HL-60 (cell line): ENCODE measurements at regions not wholly inside any gene's neighbourhood (a gene's known extent, or its start where the extent isn't known, plus 50 kb on each side); places are given as distances from the start of the nearest gene placed in this dataset.

Source experiments
- GABPA ChIP-seq: IDR thresholded peaks from 2 replicates; pipeline ENCODE4 v1.6.1; 2012; ENCODE audit warnings: low read depth
- POLR2AphosphoS5 ChIP-seq: IDR thresholded peaks from 2 replicates; pipeline ENCODE4 v1.6.1; 2012; ENCODE audit warnings: low read depth
- SPI1 ChIP-seq: IDR thresholded peaks from 2 replicates; pipeline ENCODE4 v1.6.1; 2012; ENCODE audit warnings: low read depth, mild to moderate bottlenecking, borderline replicate concordance
- TF ChIP-seq, protein P1 (sequence below): IDR thresholded peaks from one replicate; pipeline ENCODE4 v1.5.1; 2011; ENCODE audit warnings: low read length, control low read depth, inconsistent platforms; ENCODE audit not compliant: insufficient read depth
- TF ChIP-seq, protein P2 (sequence below): IDR thresholded peaks from 2 replicates; pipeline ENCODE4 v1.6.1; 2012; ENCODE audit warnings: low read depth; ENCODE audit not compliant: insufficient replicate concordance

DNA sequence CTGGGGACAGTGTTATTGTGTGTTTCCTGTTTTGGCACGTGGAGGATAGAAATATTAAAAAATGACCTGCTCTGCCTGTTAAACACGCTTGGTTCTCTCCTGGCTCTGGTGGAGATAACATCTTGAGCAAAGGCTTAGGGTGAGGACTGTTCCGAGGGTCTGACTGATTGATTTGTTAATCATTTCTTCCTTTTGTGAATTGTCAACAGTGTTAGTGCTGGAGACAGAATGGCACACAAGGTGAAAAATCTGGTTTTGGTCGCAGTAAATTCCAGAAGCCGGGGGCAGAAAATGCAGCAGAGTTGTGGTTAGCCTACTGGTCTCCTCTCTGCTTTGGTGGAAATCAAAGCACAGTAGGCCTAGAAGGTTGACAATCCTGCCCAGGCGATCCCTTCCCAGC lies 163.6 kb downstream of the FGF9 start:
- TF ChIP-seq, protein P1, sequence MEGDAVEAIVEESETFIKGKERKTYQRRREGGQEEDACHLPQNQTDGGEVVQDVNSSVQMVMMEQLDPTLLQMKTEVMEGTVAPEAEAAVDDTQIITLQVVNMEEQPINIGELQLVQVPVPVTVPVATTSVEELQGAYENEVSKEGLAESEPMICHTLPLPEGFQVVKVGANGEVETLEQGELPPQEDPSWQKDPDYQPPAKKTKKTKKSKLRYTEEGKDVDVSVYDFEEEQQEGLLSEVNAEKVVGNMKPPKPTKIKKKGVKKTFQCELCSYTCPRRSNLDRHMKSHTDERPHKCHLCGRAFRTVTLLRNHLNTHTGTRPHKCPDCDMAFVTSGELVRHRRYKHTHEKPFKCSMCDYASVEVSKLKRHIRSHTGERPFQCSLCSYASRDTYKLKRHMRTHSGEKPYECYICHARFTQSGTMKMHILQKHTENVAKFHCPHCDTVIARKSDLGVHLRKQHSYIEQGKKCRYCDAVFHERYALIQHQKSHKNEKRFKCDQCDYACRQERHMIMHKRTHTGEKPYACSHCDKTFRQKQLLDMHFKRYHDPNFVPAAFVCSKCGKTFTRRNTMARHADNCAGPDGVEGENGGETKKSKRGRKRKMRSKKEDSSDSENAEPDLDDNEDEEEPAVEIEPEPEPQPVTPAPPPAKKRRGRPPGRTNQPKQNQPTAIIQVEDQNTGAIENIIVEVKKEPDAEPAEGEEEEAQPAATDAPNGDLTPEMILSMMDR, result no peak
- TF ChIP-seq, protein P2, sequence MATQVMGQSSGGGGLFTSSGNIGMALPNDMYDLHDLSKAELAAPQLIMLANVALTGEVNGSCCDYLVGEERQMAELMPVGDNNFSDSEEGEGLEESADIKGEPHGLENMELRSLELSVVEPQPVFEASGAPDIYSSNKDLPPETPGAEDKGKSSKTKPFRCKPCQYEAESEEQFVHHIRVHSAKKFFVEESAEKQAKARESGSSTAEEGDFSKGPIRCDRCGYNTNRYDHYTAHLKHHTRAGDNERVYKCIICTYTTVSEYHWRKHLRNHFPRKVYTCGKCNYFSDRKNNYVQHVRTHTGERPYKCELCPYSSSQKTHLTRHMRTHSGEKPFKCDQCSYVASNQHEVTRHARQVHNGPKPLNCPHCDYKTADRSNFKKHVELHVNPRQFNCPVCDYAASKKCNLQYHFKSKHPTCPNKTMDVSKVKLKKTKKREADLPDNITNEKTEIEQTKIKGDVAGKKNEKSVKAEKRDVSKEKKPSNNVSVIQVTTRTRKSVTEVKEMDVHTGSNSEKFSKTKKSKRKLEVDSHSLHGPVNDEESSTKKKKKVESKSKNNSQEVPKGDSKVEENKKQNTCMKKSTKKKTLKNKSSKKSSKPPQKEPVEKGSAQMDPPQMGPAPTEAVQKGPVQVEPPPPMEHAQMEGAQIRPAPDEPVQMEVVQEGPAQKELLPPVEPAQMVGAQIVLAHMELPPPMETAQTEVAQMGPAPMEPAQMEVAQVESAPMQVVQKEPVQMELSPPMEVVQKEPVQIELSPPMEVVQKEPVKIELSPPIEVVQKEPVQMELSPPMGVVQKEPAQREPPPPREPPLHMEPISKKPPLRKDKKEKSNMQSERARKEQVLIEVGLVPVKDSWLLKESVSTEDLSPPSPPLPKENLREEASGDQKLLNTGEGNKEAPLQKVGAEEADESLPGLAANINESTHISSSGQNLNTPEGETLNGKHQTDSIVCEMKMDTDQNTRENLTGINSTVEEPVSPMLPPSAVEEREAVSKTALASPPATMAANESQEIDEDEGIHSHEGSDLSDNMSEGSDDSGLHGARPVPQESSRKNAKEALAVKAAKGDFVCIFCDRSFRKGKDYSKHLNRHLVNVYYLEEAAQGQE, result no peak
- TF ChIP-seq POLR2AphosphoS5 (no peak), GABPA (no peak), SPI1 (no peak)
